Calu3 (cell line): ENCODE measurements at regions not wholly inside any gene's neighbourhood (a gene's known extent, or its start where the extent isn't known, plus 50 kb on each side); places are given as distances from the start of the nearest gene placed in this dataset.

Experiments used
- BruUV-seq: library from RNA; stranded (reverse); fragments of 400-500 nt; replicated peaks from 2 replicates; lab custom pipeline; 2021; lab: Mats Ljungman, UMichigan
- CTCF ChIA-PET: fragments of 300-600 bp; sonication (Branson Sonifier 250); formaldehyde crosslinking; loops from one replicate; lab custom pipeline; 2022; ENCODE audit warnings: antibody characterized with exemption; lab: Charles Lee
- DNase-seq: peaks from one replicate; pipeline ENCODE4 v3.0.0; 2022
- H3K27ac Mint-ChIP-seq: one replicate; pipeline ENCODE4 v1.8.0; 2022; ENCODE audit warnings: mixed read lengths; ENCODE audit not compliant: unreplicated experiment
- H3K27me3 Mint-ChIP-seq: one replicate; pipeline ENCODE4 v1.8.0; 2022; ENCODE audit warnings: mixed read lengths; ENCODE audit not compliant: unreplicated experiment
- H3K36me3 Mint-ChIP-seq: one replicate; pipeline ENCODE4 v1.8.0; 2022; ENCODE audit warnings: mild to moderate bottlenecking, moderate library complexity, mixed read lengths; ENCODE audit not compliant: insufficient read depth, unreplicated experiment
- H3K4me1 Mint-ChIP-seq: one replicate; pipeline ENCODE4 v1.8.0; 2022; ENCODE audit warnings: mild to moderate bottlenecking, low read depth, mixed read lengths; ENCODE audit not compliant: unreplicated experiment
- H3K4me3 Mint-ChIP-seq: one replicate; pipeline ENCODE4 v1.8.0; 2022; ENCODE audit warnings: mild to moderate bottlenecking, low read depth, moderate library complexity, mixed read lengths; ENCODE audit not compliant: unreplicated experiment
- H3K9me3 Mint-ChIP-seq: one replicate; pipeline ENCODE4 v1.8.0; 2022; ENCODE audit warnings: low read depth, mixed read lengths; ENCODE audit not compliant: unreplicated experiment
- intact Hi-C: fragments of 100-400 bp; cut with micrococcal nuclease; formaldehyde crosslinking; loops from one replicate; pipeline ENCODE4 v1.10.0; 2022; ENCODE audit not compliant: unreplicated experiment
- TF ChIP-seq, protein P1 (sequence below): fragments of 200-600 bp; IDR thresholded peaks from one replicate; pipeline ENCODE4 v1.8.0; 2022; ENCODE audit warnings: antibody characterized with exemption; ENCODE audit not compliant: unreplicated experiment

DNA sequence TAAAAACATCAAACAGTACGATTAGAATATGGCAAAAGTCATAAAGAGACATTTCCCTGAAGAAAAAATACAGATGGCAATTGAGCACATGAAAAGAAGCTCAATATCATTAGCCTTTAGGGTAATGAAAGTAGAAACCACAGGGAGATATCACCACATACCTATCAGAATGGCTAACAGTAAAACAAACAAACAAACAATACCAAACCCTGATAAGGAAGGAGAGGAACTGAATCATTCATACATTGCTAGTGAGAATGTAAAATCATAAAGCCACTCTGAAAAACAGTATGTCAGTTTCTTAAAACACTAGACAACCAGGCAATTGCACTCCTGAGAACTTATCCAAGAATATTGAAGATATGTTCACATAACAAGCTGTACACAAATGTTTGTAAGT is 1342.5 kb upstream of the SLC10A2 start:
- no peak overlapping the region for H3K4me3 Mint-ChIP-seq
- TF ChIP-seq, protein P1, sequence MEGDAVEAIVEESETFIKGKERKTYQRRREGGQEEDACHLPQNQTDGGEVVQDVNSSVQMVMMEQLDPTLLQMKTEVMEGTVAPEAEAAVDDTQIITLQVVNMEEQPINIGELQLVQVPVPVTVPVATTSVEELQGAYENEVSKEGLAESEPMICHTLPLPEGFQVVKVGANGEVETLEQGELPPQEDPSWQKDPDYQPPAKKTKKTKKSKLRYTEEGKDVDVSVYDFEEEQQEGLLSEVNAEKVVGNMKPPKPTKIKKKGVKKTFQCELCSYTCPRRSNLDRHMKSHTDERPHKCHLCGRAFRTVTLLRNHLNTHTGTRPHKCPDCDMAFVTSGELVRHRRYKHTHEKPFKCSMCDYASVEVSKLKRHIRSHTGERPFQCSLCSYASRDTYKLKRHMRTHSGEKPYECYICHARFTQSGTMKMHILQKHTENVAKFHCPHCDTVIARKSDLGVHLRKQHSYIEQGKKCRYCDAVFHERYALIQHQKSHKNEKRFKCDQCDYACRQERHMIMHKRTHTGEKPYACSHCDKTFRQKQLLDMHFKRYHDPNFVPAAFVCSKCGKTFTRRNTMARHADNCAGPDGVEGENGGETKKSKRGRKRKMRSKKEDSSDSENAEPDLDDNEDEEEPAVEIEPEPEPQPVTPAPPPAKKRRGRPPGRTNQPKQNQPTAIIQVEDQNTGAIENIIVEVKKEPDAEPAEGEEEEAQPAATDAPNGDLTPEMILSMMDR = no peak
- DNase-seq = no peak
- CTCF ChIA-PET = interaction anchor here (0.6 kb wide), 1 partner anchor 808 kb away, joined by 3 read pairs; no protein-coding TSS in a partner anchor
- H3K9me3 Mint-ChIP-seq = no peaks in the 10 kb centered on the region
- H3K36me3 Mint-ChIP-seq = no peaks in the 10 kb centered on the region
- H3K27ac Mint-ChIP-seq = peak overlapping the region; percentile 17
- no peaks in the 10 kb centered on the region for H3K27me3 Mint-ChIP-seq
- BruUV-seq = no TSS peak
- intact Hi-C loops = no loop called here
- H3K4me1 Mint-ChIP-seq = peaks cover 15% of the 10 kb centered on the region

DNA sequence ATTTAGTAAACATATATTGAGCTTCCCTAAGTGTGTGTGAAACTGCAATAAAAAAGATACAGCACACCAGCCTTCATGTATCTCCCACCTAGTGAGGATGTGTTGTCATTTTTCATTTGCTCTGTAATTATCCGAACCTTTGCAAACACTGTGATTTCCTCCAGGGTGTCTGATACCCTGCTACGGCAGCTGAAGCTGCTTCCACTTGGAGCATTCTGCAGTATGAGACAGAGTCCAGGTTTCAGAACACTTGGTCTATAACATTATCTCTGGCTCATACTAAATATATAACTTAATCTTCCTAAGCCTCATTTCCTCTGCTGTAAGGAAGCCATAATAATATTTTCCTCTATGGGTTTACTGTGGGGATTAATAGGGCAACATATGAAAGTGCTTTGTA is 1338.1 kb upstream of the SLC10A2 start:
- CTCF ChIA-PET = no interaction called here
- TF ChIP-seq, protein P1 = no peak
- no peak overlapping the region for H3K27ac Mint-ChIP-seq
- H3K36me3 Mint-ChIP-seq = no peaks in the 10 kb centered on the region
- BruUV-seq = no TSS peak
- DNase-seq = no peak
- peaks cover 15% of the 10 kb centered on the region for H3K4me1 Mint-ChIP-seq
- H3K4me3 Mint-ChIP-seq = no peak overlapping the region
- no peaks in the 10 kb centered on the region for H3K27me3 Mint-ChIP-seq
- H3K9me3 Mint-ChIP-seq = peaks cover 3% of the 10 kb centered on the region
- intact Hi-C loops = no loop called here

DNA sequence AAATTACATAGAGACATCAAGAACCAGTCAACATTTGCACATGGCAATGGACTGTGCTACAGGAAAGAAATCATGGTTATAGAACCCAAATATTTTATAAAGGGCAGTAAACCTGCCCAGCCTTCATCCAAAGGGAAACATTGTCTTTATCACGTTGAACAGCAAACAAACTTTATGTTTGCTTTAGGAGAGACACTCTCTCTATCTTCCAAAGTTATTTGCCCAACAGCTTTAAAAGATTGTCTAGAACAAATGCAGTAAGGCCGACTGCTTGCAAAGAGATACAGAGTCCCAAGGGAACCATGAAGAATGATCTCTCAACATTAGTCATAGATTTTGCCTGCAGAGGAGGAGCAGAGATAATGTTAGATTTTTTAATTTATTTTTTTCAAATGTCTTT is 1323.5 kb upstream of the SLC10A2 start:
- Mint-ChIP-seq H3K9me3 (peaks cover 4% of the 10 kb centered on the region), H3K27ac (no peak overlapping the region), H3K36me3 (no peaks in the 10 kb centered on the region), H3K4me3 (no peak overlapping the region), H3K4me1 (no peaks in the 10 kb centered on the region), H3K27me3 (no peaks in the 10 kb centered on the region)
- no TSS peak for BruUV-seq
- TF ChIP-seq, protein P1 = no peak
- CTCF ChIA-PET = no interaction called here
- intact Hi-C loops = no loop called here
- DNase-seq = no peak

DNA sequence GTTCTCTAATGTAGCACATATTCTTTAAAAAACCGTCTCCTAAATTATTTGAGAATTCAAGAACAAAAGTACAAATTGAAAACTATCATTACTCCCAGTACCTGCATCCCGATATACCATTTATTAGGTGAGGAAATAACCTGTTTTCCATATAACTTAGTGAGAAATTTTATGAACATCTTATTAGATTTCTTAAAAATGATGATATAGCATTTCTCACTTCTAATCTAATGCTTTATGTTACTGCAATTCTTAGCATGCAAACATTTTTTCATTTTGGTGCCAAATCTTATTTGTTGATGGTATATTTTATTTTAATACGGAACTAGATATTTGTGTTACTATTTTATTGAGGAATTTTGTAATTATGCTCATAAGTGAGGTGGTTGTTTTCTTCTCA is 1321.3 kb upstream of the SLC10A2 start:
- no peak for DNase-seq
- intact Hi-C loops = no loop called here
- Mint-ChIP-seq H3K27me3 (no peaks in the 10 kb centered on the region), H3K36me3 (no peaks in the 10 kb centered on the region), H3K9me3 (peaks cover 4% of the 10 kb centered on the region), H3K27ac (no peak overlapping the region), H3K4me3 (no peak overlapping the region), H3K4me1 (no peaks in the 10 kb centered on the region)
- CTCF ChIA-PET = no interaction called here
- BruUV-seq = no TSS peak
- TF ChIP-seq, protein P1 = no peak
